AG09309 (cell line): ENCODE measurements at regions not wholly inside any gene's neighbourhood (a gene's known extent, or its start where the extent isn't known, plus 50 kb on each side); places are given as distances from the start of the nearest gene placed in this dataset.

Experiments used
- DNase-seq: peaks from one replicate; pipeline ENCODE4 v3.0.0-alpha.2; 2010; ENCODE audit warnings: low read depth
- H3K4me3 ChIP-seq: 2 replicates; pipeline ENCODE4 v1.5.1; 2011; ENCODE audit warnings: mild to moderate bottlenecking, low read depth, low read length, moderate library complexity; ENCODE audit not compliant: control insufficient read depth
- TF ChIP-seq, protein P1 (sequence below): IDR thresholded peaks from 2 replicates; pipeline ENCODE4 v1.5.1; 2011; ENCODE audit warnings: mild to moderate bottlenecking, low read depth, low read length, inconsistent platforms; ENCODE audit not compliant: insufficient read depth, control insufficient read depth; ENCODE audit errors: missing control alignments

DNA sequence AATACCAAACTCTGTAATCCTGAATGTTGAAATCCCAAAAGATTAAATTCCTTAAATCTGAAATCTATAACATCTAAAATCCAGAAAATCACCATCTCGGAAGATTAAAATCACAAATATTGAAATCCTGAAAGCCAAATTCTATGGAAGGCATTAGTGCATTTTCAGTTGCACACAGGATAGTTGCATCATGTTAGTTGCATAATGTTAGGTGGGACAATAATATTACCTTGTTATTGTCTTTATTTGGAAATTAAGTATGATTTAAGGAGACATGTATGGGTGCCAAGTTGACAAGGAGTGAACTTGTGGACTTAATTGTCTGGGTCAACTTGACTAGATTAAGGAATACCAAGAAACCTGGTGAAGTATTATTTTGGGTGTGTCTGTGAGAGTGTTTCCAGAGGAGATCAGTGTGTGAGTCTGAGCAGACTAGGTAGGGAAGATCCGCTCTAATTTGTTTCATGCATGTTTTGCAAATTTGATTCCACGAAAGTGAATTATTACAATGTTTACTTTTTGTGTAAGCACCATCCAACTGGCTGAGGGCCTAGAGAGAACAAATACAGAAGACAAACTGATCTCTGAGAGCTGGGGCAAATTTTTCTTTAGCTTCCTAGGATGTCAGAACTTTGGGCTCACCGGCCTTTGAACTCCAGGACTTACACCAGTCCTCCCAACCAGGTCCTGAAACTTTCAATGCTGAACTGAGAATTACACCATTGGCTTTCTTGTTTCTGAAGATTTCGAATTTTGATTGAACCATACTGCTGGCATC is 545.1 kb upstream of the IRAK1BP1 start:
- H3K4me3 ChIP-seq = no peak overlapping the region
- TF ChIP-seq, protein P1, sequence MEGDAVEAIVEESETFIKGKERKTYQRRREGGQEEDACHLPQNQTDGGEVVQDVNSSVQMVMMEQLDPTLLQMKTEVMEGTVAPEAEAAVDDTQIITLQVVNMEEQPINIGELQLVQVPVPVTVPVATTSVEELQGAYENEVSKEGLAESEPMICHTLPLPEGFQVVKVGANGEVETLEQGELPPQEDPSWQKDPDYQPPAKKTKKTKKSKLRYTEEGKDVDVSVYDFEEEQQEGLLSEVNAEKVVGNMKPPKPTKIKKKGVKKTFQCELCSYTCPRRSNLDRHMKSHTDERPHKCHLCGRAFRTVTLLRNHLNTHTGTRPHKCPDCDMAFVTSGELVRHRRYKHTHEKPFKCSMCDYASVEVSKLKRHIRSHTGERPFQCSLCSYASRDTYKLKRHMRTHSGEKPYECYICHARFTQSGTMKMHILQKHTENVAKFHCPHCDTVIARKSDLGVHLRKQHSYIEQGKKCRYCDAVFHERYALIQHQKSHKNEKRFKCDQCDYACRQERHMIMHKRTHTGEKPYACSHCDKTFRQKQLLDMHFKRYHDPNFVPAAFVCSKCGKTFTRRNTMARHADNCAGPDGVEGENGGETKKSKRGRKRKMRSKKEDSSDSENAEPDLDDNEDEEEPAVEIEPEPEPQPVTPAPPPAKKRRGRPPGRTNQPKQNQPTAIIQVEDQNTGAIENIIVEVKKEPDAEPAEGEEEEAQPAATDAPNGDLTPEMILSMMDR = no peak
- no peak for DNase-seq

DNA sequence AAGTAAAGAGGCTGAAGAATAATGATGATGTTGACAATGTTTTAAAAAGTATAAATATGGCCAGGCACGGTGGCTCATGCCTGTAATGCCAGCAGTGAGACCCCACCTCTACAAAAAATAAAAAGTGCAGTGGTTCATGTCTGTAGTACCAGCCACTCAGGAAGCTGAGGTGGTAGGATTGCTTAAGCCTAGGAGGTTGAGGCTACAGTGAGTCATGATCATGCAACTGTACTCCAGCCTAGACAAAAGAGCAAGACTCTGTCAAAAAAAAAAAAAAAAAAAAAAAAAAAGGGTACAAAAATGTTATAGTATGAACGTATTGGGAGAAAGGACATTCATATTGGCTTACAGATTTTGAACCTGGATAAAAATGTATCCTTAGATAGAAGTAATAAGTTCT is 543.1 kb upstream of the IRAK1BP1 start:
- TF ChIP-seq, protein P1 = no peak

DNA sequence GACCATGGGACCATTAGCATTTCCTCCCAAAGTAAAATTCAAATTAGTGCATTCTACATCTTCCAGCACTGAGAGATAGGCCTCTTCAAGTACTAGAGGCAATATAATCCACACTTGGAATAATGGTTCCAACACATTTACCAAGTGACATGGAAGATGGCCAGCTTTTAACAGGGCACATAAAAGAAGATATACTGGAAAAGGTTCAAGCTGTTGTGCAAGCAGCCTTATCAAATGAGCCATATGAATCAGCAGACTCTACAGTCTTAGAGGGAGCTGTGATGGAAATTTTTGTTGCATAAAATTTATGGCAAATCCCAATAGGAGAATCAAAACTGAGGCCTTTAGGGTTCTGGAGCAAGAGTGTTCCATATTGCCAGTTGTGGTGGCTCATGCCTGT is 526.6 kb upstream of the IRAK1BP1 start:
- DNase-seq = no peak
- no peak overlapping the region for H3K4me3 ChIP-seq
- TF ChIP-seq, protein P1 = no peak

More for the DNA sequence above, 543.1 kb upstream of the IRAK1BP1 start:
- no peak overlapping the region for H3K4me3 ChIP-seq
- no peak for DNase-seq

DNA sequence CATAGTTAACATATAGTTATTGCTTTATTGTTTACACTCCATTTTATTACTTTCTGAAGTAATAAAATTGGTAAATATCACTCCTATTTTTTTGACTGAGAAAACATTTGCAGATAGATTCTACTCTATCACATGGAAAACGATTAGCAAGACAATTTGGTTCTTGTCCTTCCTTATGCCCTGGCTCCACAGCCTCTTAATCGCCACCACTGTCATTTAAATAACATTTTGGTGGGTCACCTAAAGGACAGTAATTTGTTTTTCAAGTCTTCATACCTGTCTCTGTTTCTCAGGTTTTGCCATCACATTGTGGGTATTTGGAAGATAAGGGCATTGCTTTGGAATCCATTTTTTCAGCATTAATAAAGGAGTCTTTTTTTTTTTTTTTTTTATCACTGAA is 521.5 kb upstream of the IRAK1BP1 start:
- DNase-seq = no peak
- no peak overlapping the region for H3K4me3 ChIP-seq
- TF ChIP-seq, protein P1 = no peak

DNA sequence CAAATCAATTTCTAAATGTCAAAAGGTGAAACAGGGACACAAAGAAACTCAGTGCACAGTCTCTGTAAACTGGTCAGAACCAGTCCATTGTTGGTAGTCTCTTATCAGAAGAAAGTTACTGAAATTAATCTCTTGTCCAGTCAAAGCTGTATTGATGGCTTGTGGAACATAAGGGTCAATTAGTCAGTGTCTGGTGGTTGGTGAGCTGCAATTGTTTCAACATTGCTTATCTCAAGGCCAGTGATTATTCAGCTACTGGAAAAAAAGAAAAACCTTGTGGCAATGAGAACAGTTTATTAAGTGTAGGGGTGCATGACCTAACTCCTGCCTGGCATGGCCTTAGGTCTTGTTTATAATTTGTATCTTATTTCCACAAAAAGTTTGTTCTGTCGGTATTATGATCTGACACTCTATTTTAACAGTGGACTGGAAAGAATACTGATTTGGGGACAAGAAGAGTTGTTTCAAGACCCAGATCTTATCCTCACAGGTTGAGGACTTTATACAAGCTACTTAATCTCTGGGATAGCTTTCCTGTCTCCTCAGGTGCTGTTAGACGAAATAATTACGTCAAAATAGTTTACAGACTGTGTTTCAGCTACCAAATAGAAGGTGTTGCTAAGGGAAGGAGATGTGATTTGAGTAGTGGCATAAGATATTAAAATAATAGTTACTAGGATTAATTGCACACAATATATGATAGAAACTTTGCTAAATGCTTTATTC is 520.0 kb upstream of the IRAK1BP1 start:
- no peak for DNase-seq
- no peak overlapping the region for H3K4me3 ChIP-seq
- TF ChIP-seq, protein P1 = no peak

DNA sequence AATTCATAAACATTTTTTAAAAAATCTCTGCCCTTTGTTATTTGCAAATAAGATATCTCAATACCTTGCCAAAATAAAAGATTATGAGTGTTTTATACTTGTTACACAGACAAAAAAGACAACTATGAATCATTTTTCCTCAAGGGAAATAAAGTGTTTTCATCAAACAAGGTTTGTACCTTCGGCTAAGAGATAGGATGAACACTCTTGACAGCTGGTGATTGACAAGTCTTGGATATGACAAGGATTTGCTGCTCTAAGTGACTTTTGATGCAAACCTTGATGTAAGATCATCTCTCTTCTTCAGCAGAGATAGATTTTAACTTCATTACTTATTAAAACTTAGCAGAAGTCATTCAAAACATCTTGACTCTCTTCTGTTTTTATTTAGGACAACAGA is 514.3 kb upstream of the IRAK1BP1 start:
- DNase-seq = no peak
- TF ChIP-seq, protein P1 = no peak
- H3K4me3 ChIP-seq = no peak overlapping the region

DNA sequence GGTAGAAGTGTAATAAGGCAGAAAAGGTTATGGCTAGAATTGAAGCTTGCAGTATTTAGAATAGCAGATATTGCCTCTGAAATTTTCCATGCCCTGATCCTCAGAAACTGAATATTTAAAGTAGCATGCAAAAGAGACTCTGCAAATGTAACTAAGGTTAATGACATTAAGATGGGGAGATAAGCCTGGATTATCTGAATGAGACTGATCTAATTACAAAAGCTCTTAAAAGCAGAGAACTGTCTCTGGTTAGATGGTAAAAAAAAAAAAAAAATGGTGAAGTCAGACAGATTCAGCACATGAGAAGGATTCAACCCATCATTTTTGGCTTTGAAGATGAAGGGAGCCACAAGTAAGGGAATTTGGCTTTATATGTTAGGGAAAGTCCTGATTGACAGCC is 503.7 kb upstream of the IRAK1BP1 start:
- DNase-seq = no peak

More for the DNA sequence above, 503.7 kb upstream of the IRAK1BP1 start:
- no peak overlapping the region for H3K4me3 ChIP-seq
- TF ChIP-seq, protein P1 = no peak
